Activated T-helper 2 cell treated with anti-CD3 and anti-CD28 coated beads, Interferon-gamma antibody, Interleukin-2, Interleukin-4, amounts not matched to agents 10 μg/mL and 5 μg/mL and 100 μg/mL, durations not matched to agents 14 hours and 24 hours and 36 hours (primary cell): ENCODE measurements at regions not wholly inside any gene's neighbourhood (a gene's known extent, or its start where the extent isn't known, plus 50 kb on each side); places are given as distances from the start of the nearest gene placed in this dataset.

Experiments used
- DNase-seq: peaks from one replicate; pipeline ENCODE4 v3.0.0; 2021; ENCODE audit warnings: low spot score
- H3K27ac Mint-ChIP-seq: one replicate; pipeline ENCODE4 v1.8.0; 2021; ENCODE audit warnings: mixed read lengths
- H3K27me3 Mint-ChIP-seq: one replicate; pipeline ENCODE4 v1.8.0; 2021; ENCODE audit warnings: low read depth, mixed read lengths
- H3K36me3 Mint-ChIP-seq: one replicate; pipeline ENCODE4 v1.8.0; 2021; ENCODE audit warnings: low read depth, mixed read lengths
- H3K4me1 Mint-ChIP-seq: one replicate; pipeline ENCODE4 v1.8.0; 2021; ENCODE audit warnings: low read depth, mixed read lengths
- H3K4me3 Mint-ChIP-seq: one replicate; pipeline ENCODE4 v1.8.0; 2021; ENCODE audit warnings: low read depth, mild to moderate bottlenecking, moderate library complexity, mixed read lengths
- H3K9me3 Mint-ChIP-seq: one replicate; pipeline ENCODE4 v1.8.0; 2021; ENCODE audit warnings: mixed read lengths
- intact Hi-C: fragments of 100-400 bp; cut with micrococcal nuclease; formaldehyde crosslinking; loops from one replicate; pipeline ENCODE4 v1.15.1; 2023

GRCh38 chr5:68751661-68752060 is 342.2 kb upstream of the SLC30A5 start:
- Mint-ChIP-seq H3K27ac (no peak overlapping the region), H3K9me3 (no peaks in the 10 kb centered on the region), H3K4me3 (no peak overlapping the region), H3K4me1 (peaks cover 5% of the 10 kb centered on the region), H3K27me3 (peaks cover 41% of the 10 kb centered on the region), H3K36me3 (no peaks in the 10 kb centered on the region)
- no peak for DNase-seq
- intact Hi-C loops = no loop called here

DNA sequence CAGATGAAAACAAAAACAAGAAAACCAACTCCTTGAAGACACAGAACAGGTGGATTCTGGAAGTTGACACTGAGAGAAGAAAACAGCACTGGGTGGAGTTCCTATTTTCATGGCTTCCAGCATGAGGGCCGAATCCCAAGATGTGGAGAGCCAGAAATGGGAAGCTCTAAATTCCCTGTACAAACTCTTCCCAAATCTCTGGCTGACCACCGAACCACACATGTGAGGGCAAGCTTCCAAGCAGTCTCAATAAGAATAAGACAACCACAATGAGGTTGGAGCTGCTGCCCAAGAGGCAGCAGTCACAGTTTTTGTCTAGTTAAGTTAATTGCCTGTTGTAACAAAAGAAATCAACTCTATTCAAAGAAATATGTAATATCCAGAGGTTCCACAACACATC is 339.3 kb upstream of the SLC30A5 start:
- intact Hi-C loops = no loop called here
- DNase-seq = no peak

DNA sequence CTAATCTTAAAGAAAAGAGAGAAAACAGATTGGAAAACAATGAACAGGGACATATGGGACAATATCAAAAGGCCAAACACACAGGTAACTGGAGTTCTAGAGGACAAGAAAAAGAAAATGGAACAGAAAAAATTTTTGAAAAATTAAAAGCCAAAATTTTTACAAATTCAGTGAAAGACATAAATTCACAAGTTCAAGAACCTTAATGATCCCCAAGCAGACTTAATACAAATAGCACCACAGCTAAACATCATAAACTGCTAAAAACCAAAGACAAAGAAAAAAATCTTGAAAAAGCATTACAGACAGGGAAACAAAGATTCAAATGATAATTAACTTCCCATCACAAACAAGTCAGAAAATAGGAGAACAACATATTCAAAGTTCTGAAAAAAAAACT is 338.5 kb upstream of the SLC30A5 start:
- Mint-ChIP-seq H3K4me1 (peaks cover 1% of the 10 kb centered on the region), H3K36me3 (no peaks in the 10 kb centered on the region), H3K9me3 (no peaks in the 10 kb centered on the region), H3K27me3 (peaks cover 35% of the 10 kb centered on the region), H3K4me3 (no peak overlapping the region), H3K27ac (no peak overlapping the region)
- intact Hi-C loops = no loop called here
- no peak for DNase-seq

More for the DNA sequence above, 339.3 kb upstream of the SLC30A5 start:
- H3K4me1 Mint-ChIP-seq = peaks cover 5% of the 10 kb centered on the region
- no peaks in the 10 kb centered on the region for H3K36me3 Mint-ChIP-seq
- H3K27me3 Mint-ChIP-seq = peaks cover 40% of the 10 kb centered on the region
- H3K4me3 Mint-ChIP-seq = no peak overlapping the region
- no peaks in the 10 kb centered on the region for H3K9me3 Mint-ChIP-seq
- no peak overlapping the region for H3K27ac Mint-ChIP-seq

GRCh38 chr5:68757006-68757405 is 336.8 kb upstream of the SLC30A5 start:
- Mint-ChIP-seq H3K9me3 (no peaks in the 10 kb centered on the region), H3K36me3 (no peaks in the 10 kb centered on the region), H3K27me3 (peaks cover 25% of the 10 kb centered on the region), H3K4me1 (no peaks in the 10 kb centered on the region), H3K4me3 (no peak overlapping the region), H3K27ac (no peak overlapping the region)
- intact Hi-C loops = no loop called here
- no peak for DNase-seq

DNA sequence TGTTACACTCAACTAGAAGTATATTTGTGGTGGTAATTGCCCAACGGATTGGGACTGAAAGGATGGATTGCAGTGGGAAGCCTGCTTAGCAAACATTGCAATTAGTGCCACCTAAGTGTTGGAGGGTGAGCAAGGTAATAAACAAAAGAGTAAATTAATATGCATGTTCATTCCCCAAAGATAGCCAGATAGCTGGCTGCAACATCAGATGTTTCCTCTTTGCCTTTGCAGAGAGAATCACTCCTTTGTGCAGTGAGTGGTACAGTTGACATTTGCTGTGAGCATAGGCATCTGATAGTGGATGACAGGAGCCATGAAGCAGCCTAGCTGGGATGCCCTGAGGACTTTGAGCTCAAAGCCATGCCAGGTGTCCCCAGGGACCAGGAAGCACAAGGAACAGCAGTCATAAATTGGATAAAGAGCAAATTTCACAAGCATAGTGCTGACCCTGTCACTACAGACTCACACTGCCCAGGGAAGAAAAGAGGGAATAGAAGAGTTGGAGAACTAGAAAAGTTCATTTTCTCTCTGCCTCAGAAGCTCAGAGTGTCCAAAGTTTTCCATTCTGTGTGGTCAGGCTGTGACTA is 336.1 kb upstream of the SLC30A5 start:
- Mint-ChIP-seq H3K4me3 (no peak overlapping the region), H3K9me3 (no peaks in the 10 kb centered on the region), H3K36me3 (no peaks in the 10 kb centered on the region), H3K4me1 (no peaks in the 10 kb centered on the region), H3K27ac (no peak overlapping the region), H3K27me3 (peaks cover 25% of the 10 kb centered on the region)
- intact Hi-C loops = no loop called here
- no peak for DNase-seq

- H3K4me3 Mint-ChIP-seq = no peak overlapping the region
- no peaks in the 10 kb centered on the region for H3K36me3 Mint-ChIP-seq
- H3K27me3 Mint-ChIP-seq = peaks cover 23% of the 10 kb centered on the region
- no peak for DNase-seq
- H3K27ac Mint-ChIP-seq = no peak overlapping the region
- H3K9me3 Mint-ChIP-seq = no peaks in the 10 kb centered on the region
- H3K4me1 Mint-ChIP-seq = no peaks in the 10 kb centered on the region
- intact Hi-C loops = no loop called here
Observed at GRCh38 chr5:68759593-68759992, 334.2 kb upstream of the SLC30A5 start.

GRCh38 chr5:68762201-68762600 is 331.6 kb upstream of the SLC30A5 start:
- H3K4me3 Mint-ChIP-seq = no peak overlapping the region
- H3K36me3 Mint-ChIP-seq = no peaks in the 10 kb centered on the region
- DNase-seq = no peak
- H3K27me3 Mint-ChIP-seq = peaks cover 8% of the 10 kb centered on the region
- no peak overlapping the region for H3K27ac Mint-ChIP-seq
- H3K9me3 Mint-ChIP-seq = no peaks in the 10 kb centered on the region
- no peaks in the 10 kb centered on the region for H3K4me1 Mint-ChIP-seq
- intact Hi-C loops = no loop called here

DNA sequence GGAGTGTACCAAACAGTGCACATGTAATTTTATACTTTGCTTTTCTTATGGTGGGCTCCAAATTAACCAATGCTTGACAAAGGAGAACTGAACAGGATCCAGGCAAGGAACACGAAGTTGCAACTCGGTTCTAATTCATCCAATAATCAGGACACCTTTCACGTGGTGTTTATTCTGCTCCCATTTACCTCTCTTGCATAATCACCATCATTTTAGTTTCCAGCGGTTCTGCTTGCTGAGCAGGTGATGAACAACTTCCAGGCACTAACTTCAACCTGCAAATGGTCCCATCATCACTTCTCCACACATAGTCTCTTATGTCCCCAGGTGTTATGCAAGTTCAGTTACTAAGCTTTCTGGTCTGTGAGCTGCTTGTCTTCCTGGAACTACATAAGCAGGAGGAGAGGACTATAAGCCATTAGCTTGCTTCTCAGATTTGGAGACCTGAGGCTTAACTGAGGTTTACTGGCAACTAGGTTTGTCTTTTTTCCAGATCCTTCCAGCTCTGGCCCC is 326.8 kb upstream of the SLC30A5 start:
- no peaks in the 10 kb centered on the region for H3K9me3 Mint-ChIP-seq
- no peaks in the 10 kb centered on the region for H3K36me3 Mint-ChIP-seq
- peaks cover 10% of the 10 kb centered on the region for H3K27me3 Mint-ChIP-seq
- no peaks in the 10 kb centered on the region for H3K4me1 Mint-ChIP-seq
- no peak overlapping the region for H3K27ac Mint-ChIP-seq
- intact Hi-C loops = no loop called here
- no peak overlapping the region for H3K4me3 Mint-ChIP-seq
- no peak for DNase-seq

GRCh38 chr5:68770551-68770950 is 323.3 kb upstream of the SLC30A5 start:
- no peak for DNase-seq
- no peak overlapping the region for H3K27ac Mint-ChIP-seq
- intact Hi-C loops = no loop called here
- no peak overlapping the region for H3K4me3 Mint-ChIP-seq
- H3K27me3 Mint-ChIP-seq = peaks cover 6% of the 10 kb centered on the region
- no peaks in the 10 kb centered on the region for H3K4me1 Mint-ChIP-seq
- H3K9me3 Mint-ChIP-seq = peaks cover 7% of the 10 kb centered on the region
- H3K36me3 Mint-ChIP-seq = no peaks in the 10 kb centered on the region

- Mint-ChIP-seq H3K4me1 (no peaks in the 10 kb centered on the region), H3K9me3 (peaks cover 7% of the 10 kb centered on the region), H3K36me3 (no peaks in the 10 kb centered on the region), H3K4me3 (no peak overlapping the region), H3K27ac (no peak overlapping the region), H3K27me3 (peaks cover 6% of the 10 kb centered on the region)
- intact Hi-C loops = no loop called here
- DNase-seq = no peak
Observed at GRCh38 chr5:68771221-68771620, 322.6 kb upstream of the SLC30A5 start.

GRCh38 chr5:68771732-68772131 is 322.1 kb upstream of the SLC30A5 start:
- Mint-ChIP-seq H3K27me3 (peaks cover 6% of the 10 kb centered on the region), H3K4me3 (no peak overlapping the region), H3K9me3 (peaks cover 7% of the 10 kb centered on the region), H3K4me1 (no peaks in the 10 kb centered on the region), H3K36me3 (no peaks in the 10 kb centered on the region), H3K27ac (no peak overlapping the region)
- DNase-seq = no peak
- intact Hi-C loops = no loop called here

DNA sequence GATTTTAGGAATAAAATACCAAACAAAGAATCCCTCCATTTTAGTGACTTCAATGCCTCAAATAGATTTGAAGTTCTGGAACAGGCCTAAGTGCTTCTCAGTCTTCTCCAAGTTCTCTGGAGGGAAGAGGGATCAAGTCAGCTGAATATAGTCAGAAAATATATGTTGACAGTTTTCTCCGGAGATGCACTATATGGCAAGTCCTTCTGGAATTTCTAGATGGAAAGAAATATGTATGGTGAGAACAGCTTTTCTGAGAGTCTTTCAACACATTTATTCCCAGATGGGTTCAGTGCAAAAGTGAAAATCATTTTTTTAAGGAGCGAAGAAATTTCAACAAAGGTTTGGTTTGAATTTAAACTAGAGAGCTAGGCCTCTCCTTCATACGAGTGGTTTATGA is 317.4 kb upstream of the SLC30A5 start:
- H3K27me3 Mint-ChIP-seq = peaks cover 2% of the 10 kb centered on the region
- H3K36me3 Mint-ChIP-seq = no peaks in the 10 kb centered on the region
- peaks cover 7% of the 10 kb centered on the region for H3K9me3 Mint-ChIP-seq
- peaks cover 3% of the 10 kb centered on the region for H3K4me1 Mint-ChIP-seq
- intact Hi-C loops = no loop called here
- H3K27ac Mint-ChIP-seq = no peak overlapping the region
- DNase-seq = no peak
- H3K4me3 Mint-ChIP-seq = no peak overlapping the region

DNA sequence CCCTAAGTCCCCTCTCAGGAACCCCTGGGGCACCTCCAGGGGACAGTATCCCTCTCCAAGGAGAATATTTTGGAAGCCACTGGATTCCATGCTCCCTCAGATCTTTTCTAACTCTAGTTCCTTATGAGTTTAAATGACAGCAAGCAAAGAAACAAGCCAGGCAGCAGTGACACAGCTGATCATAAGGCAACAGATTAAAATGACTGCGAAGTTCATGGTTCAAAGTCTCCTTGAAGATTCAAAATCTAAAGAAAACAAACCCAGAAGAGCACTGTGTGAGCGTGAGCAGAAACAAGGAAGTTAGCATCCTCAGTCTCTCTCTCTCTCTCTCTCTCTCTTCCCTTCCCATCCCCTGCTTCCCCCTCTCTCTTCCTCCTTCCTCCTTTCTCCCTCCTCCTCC is 316.7 kb upstream of the SLC30A5 start:
- Mint-ChIP-seq H3K27me3 (peaks cover 2% of the 10 kb centered on the region), H3K36me3 (no peaks in the 10 kb centered on the region), H3K4me3 (no peak overlapping the region), H3K9me3 (peaks cover 7% of the 10 kb centered on the region), H3K27ac (no peak overlapping the region), H3K4me1 (peaks cover 3% of the 10 kb centered on the region)
- intact Hi-C loops = no loop called here
- DNase-seq = no peak

DNA sequence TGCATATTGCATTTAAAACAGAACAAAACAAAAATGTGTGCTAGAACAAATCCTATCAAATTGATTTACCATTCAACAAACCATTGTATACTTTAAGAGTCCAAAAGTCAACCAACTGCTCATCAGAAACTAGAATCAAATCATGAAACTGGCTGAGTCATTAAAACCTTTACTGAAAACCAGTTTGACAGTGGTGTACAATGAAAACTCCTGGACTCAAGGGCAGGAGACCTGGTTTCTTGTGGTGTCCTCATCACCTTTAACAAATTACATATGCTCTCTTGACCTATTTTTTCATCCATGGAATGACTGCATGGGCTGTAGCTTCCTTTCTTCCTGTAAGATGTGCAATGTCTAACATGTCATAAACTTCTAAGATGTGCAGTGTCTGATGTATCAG is 315.3 kb upstream of the SLC30A5 start:
- peaks cover 12% of the 10 kb centered on the region for H3K9me3 Mint-ChIP-seq
- peaks cover 3% of the 10 kb centered on the region for H3K4me1 Mint-ChIP-seq
- no peaks in the 10 kb centered on the region for H3K36me3 Mint-ChIP-seq
- intact Hi-C loops = no loop called here
- no peak overlapping the region for H3K4me3 Mint-ChIP-seq
- H3K27me3 Mint-ChIP-seq = peaks cover 7% of the 10 kb centered on the region
- no peak for DNase-seq
- no peak overlapping the region for H3K27ac Mint-ChIP-seq
